ENCODE measurements at regions not wholly inside any gene's neighbourhood (a gene's known extent, or its start where the extent isn't known, plus 50 kb on each side); places are given as distances from the start of the nearest gene placed in this dataset.

DNA sequence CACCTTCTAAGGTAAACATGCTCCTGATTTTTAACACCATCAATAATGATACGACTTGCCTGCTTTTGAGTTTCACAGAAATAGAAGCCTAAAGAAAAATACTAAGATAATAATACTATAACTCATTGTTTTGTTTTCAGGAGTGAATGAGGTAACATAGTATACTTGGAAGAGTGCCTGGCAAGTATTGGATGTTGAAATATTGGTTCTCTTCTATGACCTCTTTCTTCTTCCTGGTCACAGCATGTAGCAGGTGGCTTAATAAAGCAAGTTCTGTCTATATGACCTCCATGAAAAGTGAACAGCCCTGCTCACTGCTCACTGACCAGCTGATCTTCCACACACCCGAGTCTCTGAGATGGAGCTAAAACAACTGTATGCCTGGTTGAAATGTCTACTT is 312.3 kb upstream of the ONECUT1 start:
- no peak overlapping the region for H3K27ac Mint-ChIP-seq
- no peak overlapping the region for H3K9ac ChIP-seq
- H4K20me1 ChIP-seq (ENCODE audit: low read depth), result no peaks in the 10 kb centered on the region
- no peaks in the 10 kb centered on the region for H3F3A ChIP-seq (ENCODE audit: low read depth)
- H3K79me2 ChIP-seq (ENCODE audit: low read depth), result no peaks in the 10 kb centered on the region
- H3K27me3 ChIP-seq, result no peaks in the 10 kb centered on the region
- no peaks in the 10 kb centered on the region for H3K36me3 ChIP-seq
- no peaks in the 10 kb centered on the region for H3K4me1 ChIP-seq
- H3K27me3 Mint-ChIP-seq (ENCODE audit: insufficient read depth, low read depth), result no peaks in the 10 kb centered on the region
- H3K27ac ChIP-seq, result no peak overlapping the region
- peaks cover 8% of the 10 kb centered on the region for H3K4me1 Mint-ChIP-seq
- no peaks in the 10 kb centered on the region for H3K9me3 ChIP-seq (ENCODE audit: low read depth)
- H3K4me2 ChIP-seq, result no peak overlapping the region
- TF ChIP-seq EZH2phosphoT487 (IDR thresholded peaks at IDR 0.05) (no peak), EZH2 (IDR thresholded peaks at IDR 0.05) (no peak)
- TF ChIP-seq, protein P1, sequence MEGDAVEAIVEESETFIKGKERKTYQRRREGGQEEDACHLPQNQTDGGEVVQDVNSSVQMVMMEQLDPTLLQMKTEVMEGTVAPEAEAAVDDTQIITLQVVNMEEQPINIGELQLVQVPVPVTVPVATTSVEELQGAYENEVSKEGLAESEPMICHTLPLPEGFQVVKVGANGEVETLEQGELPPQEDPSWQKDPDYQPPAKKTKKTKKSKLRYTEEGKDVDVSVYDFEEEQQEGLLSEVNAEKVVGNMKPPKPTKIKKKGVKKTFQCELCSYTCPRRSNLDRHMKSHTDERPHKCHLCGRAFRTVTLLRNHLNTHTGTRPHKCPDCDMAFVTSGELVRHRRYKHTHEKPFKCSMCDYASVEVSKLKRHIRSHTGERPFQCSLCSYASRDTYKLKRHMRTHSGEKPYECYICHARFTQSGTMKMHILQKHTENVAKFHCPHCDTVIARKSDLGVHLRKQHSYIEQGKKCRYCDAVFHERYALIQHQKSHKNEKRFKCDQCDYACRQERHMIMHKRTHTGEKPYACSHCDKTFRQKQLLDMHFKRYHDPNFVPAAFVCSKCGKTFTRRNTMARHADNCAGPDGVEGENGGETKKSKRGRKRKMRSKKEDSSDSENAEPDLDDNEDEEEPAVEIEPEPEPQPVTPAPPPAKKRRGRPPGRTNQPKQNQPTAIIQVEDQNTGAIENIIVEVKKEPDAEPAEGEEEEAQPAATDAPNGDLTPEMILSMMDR (IDR thresholded peaks at IDR 0.05), result no peak
- H3K36me3 Mint-ChIP-seq, result no peaks in the 10 kb centered on the region
- no peak overlapping the region for H3K4me3 ChIP-seq
- H3K9me3 Mint-ChIP-seq, result peaks cover 6% of the 10 kb centered on the region
- no peak overlapping the region for H2AFZ ChIP-seq (replicated peaks)
- no peak overlapping the region for H3K4me3 Mint-ChIP-seq
- DNase-seq (ENCODE audit: low spot score), result no peak

DNA sequence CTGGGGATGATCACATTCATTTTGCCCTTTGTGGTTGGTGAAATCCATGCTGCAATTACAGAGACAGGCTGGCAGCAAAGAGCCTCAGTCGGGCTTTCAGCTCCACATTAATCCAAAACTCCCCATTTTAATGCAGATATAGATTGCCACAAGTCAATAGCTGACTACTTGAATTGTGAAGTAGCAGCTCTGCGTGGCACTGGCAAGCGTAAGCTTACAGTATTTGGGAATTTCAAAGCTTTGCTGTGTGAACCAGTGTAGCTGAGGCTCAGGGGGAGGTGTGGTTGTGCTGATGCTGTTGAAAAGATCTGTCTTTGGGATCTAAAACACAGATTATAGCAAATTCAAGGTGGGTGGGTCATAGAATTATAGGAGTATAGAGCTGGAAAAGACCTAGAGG is 290.3 kb upstream of the ONECUT1 start:
- Histone ChIP-seq H3K9me3 (ENCODE audit: low read depth) (no peaks in the 10 kb centered on the region), H3K79me2 (ENCODE audit: low read depth) (no peaks in the 10 kb centered on the region), H2AFZ (replicated peaks) (no peak overlapping the region), H3F3A (ENCODE audit: low read depth) (no peaks in the 10 kb centered on the region), H3K27ac (no peak overlapping the region), H3K4me1 (no peaks in the 10 kb centered on the region), H4K20me1 (ENCODE audit: low read depth) (no peaks in the 10 kb centered on the region), H3K27me3 (no peaks in the 10 kb centered on the region), H3K4me2 (no peak overlapping the region), H3K4me3 (no peak overlapping the region), H3K9ac (no peak overlapping the region), H3K36me3 (no peaks in the 10 kb centered on the region)
- no peaks in the 10 kb centered on the region for H3K9me3 Mint-ChIP-seq
- TF ChIP-seq EZH2 (IDR thresholded peaks at IDR 0.05) (no peak), EZH2phosphoT487 (IDR thresholded peaks at IDR 0.05) (no peak)
- TF ChIP-seq, protein P1 (IDR thresholded peaks at IDR 0.05), result no peak
- DNase-seq (ENCODE audit: low spot score), result no peak
- H3K27ac Mint-ChIP-seq, result no peak overlapping the region
- H3K4me3 Mint-ChIP-seq, result no peak overlapping the region
- H3K36me3 Mint-ChIP-seq, result no peaks in the 10 kb centered on the region
- no peaks in the 10 kb centered on the region for H3K27me3 Mint-ChIP-seq (ENCODE audit: insufficient read depth, low read depth)
- H3K4me1 Mint-ChIP-seq, result no peaks in the 10 kb centered on the region

DNA sequence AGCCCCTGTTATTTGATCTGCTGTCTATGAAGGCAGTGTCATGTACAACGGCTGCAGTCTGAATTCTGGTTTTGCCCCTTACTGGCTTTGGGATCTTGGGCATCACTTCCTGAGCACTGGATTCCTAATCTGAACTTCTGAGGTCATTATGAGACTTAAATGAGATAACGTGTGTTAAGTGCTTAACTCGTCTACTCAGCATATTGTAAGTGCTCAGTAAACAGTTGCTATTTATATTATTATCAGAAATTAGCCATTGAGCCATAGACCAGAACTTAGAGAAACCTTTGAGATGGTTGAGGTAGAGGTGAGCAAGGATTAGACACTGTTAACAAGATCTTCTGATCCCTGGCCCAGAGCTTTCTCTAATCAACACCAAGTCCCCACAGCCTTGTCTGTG is 284.1 kb upstream of the ONECUT1 start:
- no peak overlapping the region for H3K27ac Mint-ChIP-seq
- Histone ChIP-seq H3K27ac (no peak overlapping the region), H3K4me2 (no peak overlapping the region), H3K9me3 (ENCODE audit: low read depth) (no peaks in the 10 kb centered on the region), H3K9ac (no peak overlapping the region), H2AFZ (replicated peaks) (no peak overlapping the region), H3K4me1 (no peaks in the 10 kb centered on the region), H4K20me1 (ENCODE audit: low read depth) (peaks cover 5% of the 10 kb centered on the region), H3K4me3 (no peak overlapping the region), H3K27me3 (no peaks in the 10 kb centered on the region), H3K36me3 (no peaks in the 10 kb centered on the region), H3K79me2 (ENCODE audit: low read depth) (no peaks in the 10 kb centered on the region), H3F3A (ENCODE audit: low read depth) (no peaks in the 10 kb centered on the region)
- TF ChIP-seq, protein P1 (IDR thresholded peaks at IDR 0.05), result no peak
- TF ChIP-seq EZH2phosphoT487 (IDR thresholded peaks at IDR 0.05) (no peak), EZH2 (IDR thresholded peaks at IDR 0.05) (no peak)
- H3K9me3 Mint-ChIP-seq, result no peaks in the 10 kb centered on the region
- no peaks in the 10 kb centered on the region for H3K4me1 Mint-ChIP-seq
- no peaks in the 10 kb centered on the region for H3K36me3 Mint-ChIP-seq
- peaks cover 9% of the 10 kb centered on the region for H3K27me3 Mint-ChIP-seq (ENCODE audit: insufficient read depth, low read depth)
- DNase-seq (ENCODE audit: low spot score), result no peak
- H3K4me3 Mint-ChIP-seq, result no peak overlapping the region
